ENCODE measurements at regions not wholly inside any gene's neighbourhood (a gene's known extent, or its start where the extent isn't known, plus 50 kb on each side); places are given as distances from the start of the nearest gene placed in this dataset.

- Histone ChIP-seq H2AFZ (replicated peaks; ENCODE audit: low read length, poor library complexity) (no peak overlapping the region), H3K36me3 (ENCODE audit: control insufficient read depth, insufficient read depth, low read length) (no peaks in the 10 kb centered on the region), H4K20me1 (ENCODE audit: insufficient read depth, low read length) (no peaks in the 10 kb centered on the region), H2AK5ac (ENCODE audit: low read depth, low read length) (no peak overlapping the region), H3K27me3 (ENCODE audit: control insufficient read depth, insufficient read depth, low read length) (no peaks in the 10 kb centered on the region; the same call in 1 of the 2 replicates), H3K4ac (ENCODE audit: low read depth, low read length) (no peak overlapping the region), H2BK5ac (ENCODE audit: low read depth, low read length, poor library complexity, severe bottlenecking) (no peak overlapping the region), H2BK120ac (ENCODE audit: low read depth, low read length) (no peak overlapping the region), H3K4me3 (ENCODE audit: insufficient read depth, low read depth, low read length) (no peak overlapping the region), H3K23ac (ENCODE audit: low read depth, low read length) (no peak overlapping the region), H3K14ac (replicated peaks; ENCODE audit: low read depth, low read length) (no peak overlapping the region), H3K9me1 (ENCODE audit: insufficient read depth, low read length) (no peaks in the 10 kb centered on the region), H3K27ac (ENCODE audit: insufficient read depth, low read length) (no peak overlapping the region), H3K18ac (ENCODE audit: low read depth, low read length) (no peak overlapping the region), H3K4me1 (ENCODE audit: control insufficient read depth, insufficient read depth, low read length) (no peaks in the 10 kb centered on the region), H3K4me2 (ENCODE audit: low read depth, low read length) (no peak overlapping the region), H4K91ac (ENCODE audit: insufficient read depth, low read depth, low read length) (no peak overlapping the region), H3K79me1 (ENCODE audit: low read depth in 1 of 2, low read length in 2 of 2) (no peaks in the 10 kb centered on the region), H2BK15ac (ENCODE audit: low read depth, low read length) (no peak overlapping the region), H3K56ac (ENCODE audit: extremely low read depth, insufficient read depth, low read length) (no peak overlapping the region), H3K9me3 (ENCODE audit: control insufficient read depth, insufficient read depth, low read length) (no peaks in the 10 kb centered on the region), H2AK9ac (replicated peaks; ENCODE audit: low read depth, low read length, poor library complexity) (no peak overlapping the region), H3K9ac (ENCODE audit: low read depth, low read length) (no peak overlapping the region), H4K8ac (ENCODE audit: low read depth in 2 of 2, low read length in 2 of 2) (no peak overlapping the region), H2BK20ac (ENCODE audit: low read depth, low read length) (no peak overlapping the region), H4K5ac (ENCODE audit: low read depth, low read length) (no peak overlapping the region)
- CTCF ChIA-PET: no interaction called here
- POLR2A ChIA-PET (ENCODE audit: unreplicated experiment): no interaction called here
- dilution Hi-C loops (cut with HindIII; ENCODE audit: low sequenced_read_pairs, unreplicated experiment) (no loop called here), in situ Hi-C loops (cut with MboI; ENCODE audit: low sequenced_read_pairs) (no loop called here), intact Hi-C loops (cut with micrococcal nuclease) (no loop called here)
- no CpG with 5 or more reads among the region's 3 CpGs for WGBS, 2 experiments (ENCODE audit: extremely low coverage in 2 of 2, insufficient read length in 1 of 2)
- DNase-seq (no peak), ATAC-seq (ENCODE audit: low read depth) (no peak)
- TF ChIP-seq BHLHE40 (IDR thresholded peaks at IDR 0.05; ENCODE audit: low read depth, low read length) (no peak), POLR2A (IDR thresholded peaks at IDR 0.05; ENCODE audit: low read depth, low read length) (no peak), USF2 (IDR thresholded peaks at IDR 0.05; ENCODE audit: low read depth, low read length) (no peak), CHD1 (IDR thresholded peaks at IDR 0.05; ENCODE audit: low read depth, low read length) (no peak), MAZ (IDR thresholded peaks at IDR 0.05; ENCODE audit: borderline replicate concordance, low read depth, low read length) (no peak), RCOR1 (IDR thresholded peaks at IDR 0.05; ENCODE audit: insufficient replicate concordance, low read length) (no peak), RAD21 (IDR thresholded peaks at IDR 0.05; ENCODE audit: low read length) (no peak), MXI1 (IDR thresholded peaks at IDR 0.05; ENCODE audit: borderline replicate concordance, low read depth, low read length) (no peak), RFX5 (IDR thresholded peaks at IDR 0.05; ENCODE audit: low read depth, low read length) (no peak), NFE2L2 (IDR thresholded peaks at IDR 0.05; ENCODE audit: low read depth, low read length) (no peak), SMC3 (IDR thresholded peaks at IDR 0.05; ENCODE audit: low read depth, low read length) (no peak), CEBPB (IDR thresholded peaks at IDR 0.05; ENCODE audit: low read depth, low read length) (no peak), MAFK (IDR thresholded peaks at IDR 0.05; ENCODE audit: low read depth, low read length) (no peak), FOS (IDR thresholded peaks at IDR 0.05; ENCODE audit: low read depth, low read length) (no peak), ELK1 (IDR thresholded peaks at IDR 0.05; ENCODE audit: borderline replicate concordance, low read depth, low read length) (no peak), CTCF (conservative IDR thresholded peaks at IDR 0.05; ENCODE audit: low read depth, low read length) (no peak)
- no TSS peak for BruUV-seq (replicated peaks)
Observed at GRCh38 chr18:25531207-25531606, 179.2 kb upstream of the ZNF521 start.

Data from IMR-90 (cell line).